Trophoblast cell (in vitro differentiated cells and primary cell): ENCODE measurements at regions not wholly inside any gene's neighbourhood (a gene's known extent, or its start where the extent isn't known, plus 50 kb on each side); places are given as distances from the start of the nearest gene placed in this dataset.

ENCODE experiments used
- DNase-seq, 2 donors: peaks; one replicate each; pipeline ENCODE4 v3.0.0-alpha.2; 2016
- H2AFZ ChIP-seq: 2 replicates; pipeline ENCODE4 v1.6.1; 2013; ENCODE audit warnings: low read length, moderate library complexity, mild to moderate bottlenecking; ENCODE audit not compliant: insufficient read depth, poor library complexity
- H2AK5ac ChIP-seq: 2 replicates; pipeline ENCODE4 v1.6.1; 2013; ENCODE audit warnings: mild to moderate bottlenecking, low read length
- H2BK120ac ChIP-seq: 2 replicates; pipeline ENCODE4 v1.6.1; 2013; ENCODE audit warnings: low read length, mild to moderate bottlenecking, moderate library complexity; ENCODE audit not compliant: insufficient read depth, poor library complexity
- H2BK12ac ChIP-seq: 2 replicates; pipeline ENCODE4 v1.6.1; 2013; ENCODE audit warnings: mild to moderate bottlenecking, low read length, moderate library complexity
- H2BK5ac ChIP-seq: 2 replicates; pipeline ENCODE4 v1.6.1; 2013; ENCODE audit warnings: low read length, low read depth, moderate library complexity, mild to moderate bottlenecking; ENCODE audit not compliant: poor library complexity
- H3K14ac ChIP-seq: 2 replicates; pipeline ENCODE4 v1.6.1; 2013; ENCODE audit warnings: mild to moderate bottlenecking, low read length
- H3K18ac ChIP-seq: 2 replicates; pipeline ENCODE4 v1.6.1; 2013; ENCODE audit warnings: mild to moderate bottlenecking, low read length
- H3K23ac ChIP-seq: 2 replicates; pipeline ENCODE4 v1.6.1; 2013; ENCODE audit warnings: low read length
- H3K27ac ChIP-seq: 2 replicates; pipeline ENCODE4 v1.5.1; 2013; ENCODE audit warnings: low read depth, mild to moderate bottlenecking, inconsistent platforms, low read length, moderate library complexity
- H3K27me3 ChIP-seq: 2 replicates; pipeline ENCODE4 v1.6.1; 2013; ENCODE audit warnings: inconsistent platforms, mild to moderate bottlenecking, low read length, moderate library complexity; ENCODE audit not compliant: insufficient read depth
- H3K36me3 ChIP-seq, 2 experiments: 1 replicate in 1 of 2; 2 replicates in 1 of 2; pipeline ENCODE4 v1.6.1; 2013; ENCODE audit warnings: low read length in 2 of 2, mild to moderate bottlenecking in 2 of 2, moderate library complexity in 1 of 2; ENCODE audit not compliant: insufficient read depth in 2 of 2, control insufficient read depth in 1 of 2
- H3K4ac ChIP-seq: 2 replicates; pipeline ENCODE4 v1.6.1; 2013; ENCODE audit warnings: low read depth, mild to moderate bottlenecking, low read length, moderate library complexity
- H3K4me1 ChIP-seq, 2 experiments: 1 replicate in 1 of 2; 2 replicates in 1 of 2; pipeline ENCODE4 v1.6.1; 2013; ENCODE audit warnings: low read length in 2 of 2, mild to moderate bottlenecking in 2 of 2, moderate library complexity in 1 of 2; ENCODE audit not compliant: insufficient read depth in 2 of 2, control insufficient read depth in 1 of 2
- H3K4me2 ChIP-seq: 2 replicates; pipeline ENCODE4 v1.6.1; 2013; ENCODE audit warnings: inconsistent platforms, mild to moderate bottlenecking, low read length, moderate library complexity
- H3K4me3 ChIP-seq: 2 replicates; pipeline ENCODE4 v1.5.1; 2013; ENCODE audit warnings: mild to moderate bottlenecking, low read depth, low read length, inconsistent platforms
- H3K79me1 ChIP-seq: one replicate; pipeline ENCODE4 v1.6.1; 2013; ENCODE audit warnings: low read length
- H3K79me2 ChIP-seq: 2 replicates; pipeline ENCODE4 v1.6.1; 2013; ENCODE audit warnings: low read length, mild to moderate bottlenecking; ENCODE audit not compliant: control insufficient read depth, insufficient read depth, poor library complexity
- H3K9ac ChIP-seq: 2 replicates; pipeline ENCODE4 v1.6.1; 2013; ENCODE audit warnings: mild to moderate bottlenecking, low read length
- H3K9me3 ChIP-seq: 2 replicates; pipeline ENCODE4 v1.6.1; 2013; ENCODE audit warnings: low read depth, mild to moderate bottlenecking, control low read depth, inconsistent platforms, low read length; ENCODE audit not compliant: insufficient read depth
- H4K12ac ChIP-seq: 2 replicates; pipeline ENCODE4 v1.6.1; 2013; ENCODE audit warnings: low read depth, mild to moderate bottlenecking, low read length, moderate library complexity
- H4K8ac ChIP-seq: 2 replicates; pipeline ENCODE4 v1.6.1; 2013; ENCODE audit warnings: low read depth, mild to moderate bottlenecking, low read length, moderate library complexity
- H4K91ac ChIP-seq: one replicate; pipeline ENCODE4 v1.6.1; 2013; ENCODE audit warnings: low read depth, mild to moderate bottlenecking, low read length, moderate library complexity
- WGBS: extraction: QIAGEN DNeasy Blood & Tissue Kit; methylation state at CpG from one replicate; pipeline ENCODE4 v1.1.7; 2013; ENCODE audit warnings: missing lambda C conversion rate; ENCODE audit not compliant: insufficient read length, insufficient coverage; ENCODE audit errors: extremely low coverage; 5-methylcytosine and 5-hydroxymethylcytosine counted together

GRCh38 chr10:71068861-71069271 is 143.5 kb upstream of the UNC5B start:
- Histone ChIP-seq H3K23ac (no peak overlapping the region), H3K79me1 (no peaks in the 10 kb centered on the region), H3K27me3 (no peaks in the 10 kb centered on the region), H2AFZ (no peak overlapping the region), H4K91ac (no peak overlapping the region), H3K4me3 (no peak overlapping the region), H2BK5ac (no peak overlapping the region), H3K18ac (no peak overlapping the region), H3K4ac (no peak overlapping the region), H3K9me3 (peaks cover 1% of the 10 kb centered on the region), H3K14ac (no peak overlapping the region), H2AK5ac (no peak overlapping the region), H3K27ac (no peak overlapping the region), H3K4me1 (no peaks in the 10 kb centered on the region), H3K4me2 (no peak overlapping the region), H3K36me3 (no peaks in the 10 kb centered on the region), H4K12ac (no peak overlapping the region), H2BK120ac (no peak overlapping the region), H2BK12ac (no peak overlapping the region), H4K8ac (no peak overlapping the region), H3K9ac (no peak overlapping the region), H3K79me2 (no peaks in the 10 kb centered on the region)
- no peak for DNase-seq
- no CpG with 5 or more reads among the region's 6 CpGs for WGBS

DNA sequence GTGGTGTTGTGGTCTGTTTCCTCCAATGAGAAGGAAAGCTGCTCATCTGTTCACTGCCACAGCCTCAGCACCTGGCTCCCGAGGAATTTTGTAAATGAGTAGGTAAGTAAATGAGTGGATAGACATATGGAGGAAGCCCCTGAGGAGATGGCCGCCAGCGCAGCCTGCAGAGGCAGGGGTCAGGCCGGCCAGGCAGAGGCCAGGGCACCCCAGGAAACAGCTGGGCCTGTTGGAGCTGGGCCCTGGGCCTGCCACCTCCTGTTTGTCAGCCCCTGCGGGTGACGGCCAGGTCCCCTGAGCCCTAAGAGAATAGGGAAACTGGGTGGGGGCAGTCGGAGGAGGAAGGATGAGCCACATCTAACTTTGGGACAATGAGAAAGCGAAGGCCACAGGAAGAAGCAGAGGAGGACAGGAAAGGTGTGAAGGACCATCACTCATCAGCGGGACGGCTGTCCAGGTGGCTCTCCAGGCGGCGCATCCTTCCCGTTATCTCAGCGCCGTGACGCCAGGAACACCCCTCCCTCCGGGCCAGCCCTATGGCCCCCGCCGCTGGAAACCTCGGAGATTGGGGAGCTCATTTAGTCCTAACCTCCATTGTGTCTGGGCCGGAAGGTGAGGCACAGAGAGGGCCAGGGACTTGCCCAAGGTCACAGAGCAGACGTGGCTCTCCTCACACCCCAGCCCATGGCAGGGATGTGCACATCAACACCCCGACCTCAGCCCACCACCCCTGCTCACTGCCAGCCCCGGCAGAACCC is 142.3 kb upstream of the UNC5B start:
- Histone ChIP-seq H4K91ac (no peak overlapping the region), H3K4ac (no peak overlapping the region), H3K79me2 (no peaks in the 10 kb centered on the region), H2BK120ac (no peak overlapping the region), H2AK5ac (no peak overlapping the region), H2BK12ac (no peak overlapping the region), H2AFZ (no peak overlapping the region), H3K23ac (no peak overlapping the region), H3K27me3 (no peaks in the 10 kb centered on the region), H4K12ac (no peak overlapping the region), H3K9me3 (peaks cover 1% of the 10 kb centered on the region), H3K14ac (no peak overlapping the region), H3K4me2 (no peak overlapping the region), H3K18ac (no peak overlapping the region), H3K4me3 (no peak overlapping the region), H3K27ac (no peak overlapping the region), H3K4me1 (no peaks in the 10 kb centered on the region), H2BK5ac (no peak overlapping the region), H3K36me3 (no peaks in the 10 kb centered on the region), H3K9ac (no peak overlapping the region), H3K79me1 (no peaks in the 10 kb centered on the region), H4K8ac (no peak overlapping the region)
- WGBS, result no CpG with 5 or more reads among the region's 24 CpGs
- DNase-seq, result no peak

DNA sequence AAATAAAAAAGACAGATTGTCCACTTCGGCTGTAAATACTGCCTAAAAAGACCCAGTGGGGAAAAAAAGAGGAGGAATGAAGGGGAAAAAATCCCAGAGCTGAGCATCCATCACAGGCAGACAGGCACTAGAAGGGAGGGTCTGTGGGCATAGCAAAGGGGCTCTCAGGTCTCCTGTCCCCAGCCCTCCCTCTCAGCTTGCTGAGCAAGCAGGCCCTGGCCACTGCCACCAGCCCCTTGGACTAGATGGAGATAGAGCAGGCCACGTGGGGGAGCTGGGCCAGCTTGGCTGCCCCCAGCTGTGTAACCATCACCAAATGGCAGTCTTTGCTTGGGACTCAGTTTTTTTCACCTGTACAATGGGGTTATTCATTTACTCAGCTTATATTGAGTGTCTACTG is 141.6 kb upstream of the UNC5B start:
- Histone ChIP-seq H2AFZ (no peak overlapping the region), H3K9me3 (peaks cover 1% of the 10 kb centered on the region), H4K8ac (no peak overlapping the region), H3K79me2 (no peaks in the 10 kb centered on the region), H3K18ac (no peak overlapping the region), H3K79me1 (no peaks in the 10 kb centered on the region), H3K27ac (no peak overlapping the region), H3K14ac (no peak overlapping the region), H2BK120ac (no peak overlapping the region), H3K23ac (no peak overlapping the region), H3K27me3 (no peaks in the 10 kb centered on the region), H4K12ac (no peak overlapping the region), H2AK5ac (no peak overlapping the region), H3K36me3 (no peaks in the 10 kb centered on the region), H3K9ac (no peak overlapping the region), H3K4me3 (no peak overlapping the region), H4K91ac (no peak overlapping the region), H3K4me1 (no peaks in the 10 kb centered on the region), H2BK5ac (no peak overlapping the region), H2BK12ac (no peak overlapping the region), H3K4me2 (no peak overlapping the region), H3K4ac (no peak overlapping the region)
- no peak for DNase-seq
- WGBS, result no CpG with 5 or more reads among the region's 2 CpGs

DNA sequence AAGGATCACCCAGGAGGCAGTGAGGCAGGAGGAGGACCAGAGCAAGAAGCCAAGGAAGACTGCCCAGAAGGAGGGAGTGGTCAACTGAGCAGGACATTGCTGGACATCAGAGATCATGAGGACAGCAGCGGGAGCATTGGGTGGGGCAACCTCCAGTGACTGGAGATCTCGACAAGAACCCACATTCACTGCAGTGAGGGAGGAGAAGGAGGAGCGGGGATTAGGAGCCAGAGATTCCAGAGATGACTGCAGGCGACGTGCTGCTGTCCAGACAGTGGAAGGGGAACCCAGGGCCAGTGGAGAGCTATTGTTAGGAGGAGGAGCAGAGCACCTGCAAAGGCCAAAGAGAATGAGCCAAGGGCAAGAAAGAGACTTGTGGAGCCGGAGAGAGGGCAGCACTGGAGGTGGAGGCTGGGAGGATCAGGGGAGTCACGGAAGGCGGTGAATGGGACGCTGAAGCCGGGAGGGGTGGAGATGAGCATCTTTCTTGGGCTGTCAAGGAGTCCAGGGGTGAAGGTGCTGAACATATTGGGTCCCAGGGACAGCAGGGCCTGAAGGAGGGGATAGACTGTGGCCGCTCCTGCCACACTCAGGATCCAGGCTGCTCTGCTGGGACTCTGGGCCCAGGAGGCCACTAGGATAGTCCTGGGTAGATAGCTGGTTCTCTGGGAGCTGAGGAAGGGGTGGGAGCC is 140.1 kb upstream of the UNC5B start:
- no peaks in the 10 kb centered on the region for H3K79me2 ChIP-seq
- no peaks in the 10 kb centered on the region for H3K79me1 ChIP-seq
- no peak overlapping the region for H2BK5ac ChIP-seq
- H3K4me2 ChIP-seq, result no peak overlapping the region
- no peak overlapping the region for H4K8ac ChIP-seq
- H3K9me3 ChIP-seq, result peaks cover 1% of the 10 kb centered on the region
- H4K91ac ChIP-seq, result no peak overlapping the region
- H3K27ac ChIP-seq, result no peak overlapping the region
- no peak overlapping the region for H2AFZ ChIP-seq
- H3K4me1 ChIP-seq, result no peaks in the 10 kb centered on the region
- no peak overlapping the region for H2AK5ac ChIP-seq
- H3K4me3 ChIP-seq, result no peak overlapping the region
- no peak for DNase-seq
- no peak overlapping the region for H3K9ac ChIP-seq
- no peak overlapping the region for H2BK120ac ChIP-seq
- H3K36me3 ChIP-seq, result no peaks in the 10 kb centered on the region
- no peak overlapping the region for H4K12ac ChIP-seq
- no peak overlapping the region for H3K14ac ChIP-seq
- WGBS, result no CpG with 5 or more reads among the region's 11 CpGs
- H3K4ac ChIP-seq, result no peak overlapping the region
- H2BK12ac ChIP-seq, result no peak overlapping the region
- H3K23ac ChIP-seq, result no peak overlapping the region
- H3K18ac ChIP-seq, result no peak overlapping the region
- no peaks in the 10 kb centered on the region for H3K27me3 ChIP-seq
